IMR-90 (cell line): ENCODE measurements at regions not wholly inside any gene's neighbourhood (a gene's known extent, or its start where the extent isn't known, plus 50 kb on each side); places are given as distances from the start of the nearest gene placed in this dataset.

Experiments used
- ATAC-seq: fragments of 200-7000 bp; cut with Tn5 transposase; 2 replicates; pipeline ENCODE4 v1.9.1; 2020; ENCODE audit warnings: low read depth, mild to moderate bottlenecking, moderate library complexity
- BruUV-seq: library from RNA; stranded (reverse); fragments of 400-500 nt; replicated peaks from 2 replicates; lab custom pipeline; 2021; lab: Mats Ljungman, UMichigan
- CTCF ChIA-PET: fragments of 300-600 bp; formaldehyde crosslinking; extraction: SDS; loops from one replicate; lab custom pipeline; 2021; ENCODE audit warnings: antibody characterized with exemption; lab: Yijun Ruan, JAX
- POLR2A ChIA-PET: fragments of 300-600 bp; sonication (Branson Sonifier 250); formaldehyde crosslinking; loops from one replicate; lab custom pipeline; 2022; ENCODE audit warnings: antibody characterized with exemption; ENCODE audit not compliant: unreplicated experiment; lab: Charles Lee
- DNase-seq: peaks from one replicate; pipeline ENCODE4 v3.0.0; 2013
- H2AFZ ChIP-seq: replicated peaks from 2 replicates; pipeline ENCODE3; 2013; ENCODE audit warnings: low read length, mild to moderate bottlenecking; ENCODE audit not compliant: poor library complexity
- H2AK5ac ChIP-seq: 2 replicates; pipeline ENCODE4 v1.6.1; 2013; ENCODE audit warnings: low read depth, low read length, inconsistent platforms
- H2AK9ac ChIP-seq: replicated peaks from 2 replicates; pipeline ENCODE3; 2013; ENCODE audit warnings: mild to moderate bottlenecking, low read depth, low read length, moderate library complexity; ENCODE audit not compliant: poor library complexity
- H2BK120ac ChIP-seq: 2 replicates; pipeline ENCODE4 v1.6.1; 2013; ENCODE audit warnings: low read depth, low read length, inconsistent platforms
- H2BK15ac ChIP-seq: 3 replicates; pipeline ENCODE4 v1.6.1; 2013; ENCODE audit warnings: low read depth, low read length, inconsistent platforms
- H2BK20ac ChIP-seq: 2 replicates; pipeline ENCODE4 v1.6.1; 2013; ENCODE audit warnings: low read depth, mild to moderate bottlenecking, inconsistent platforms, low read length, moderate library complexity
- H2BK5ac ChIP-seq: 2 replicates; pipeline ENCODE4 v1.6.1; 2013; ENCODE audit warnings: mild to moderate bottlenecking, low read depth, low read length, inconsistent platforms; ENCODE audit not compliant: poor library complexity, severe bottlenecking
- H3K14ac ChIP-seq: replicated peaks from 2 replicates; pipeline ENCODE4 v1.6.1; 2013; ENCODE audit warnings: low read depth, low read length, inconsistent platforms
- H3K18ac ChIP-seq: 2 replicates; pipeline ENCODE4 v1.6.1; 2013; ENCODE audit warnings: low read depth, low read length, control low read depth
- H3K23ac ChIP-seq: 2 replicates; pipeline ENCODE4 v1.6.1; 2013; ENCODE audit warnings: low read depth, low read length, inconsistent platforms
- H3K27ac ChIP-seq: 2 replicates; pipeline ENCODE4 v1.5.1; 2013; ENCODE audit warnings: mild to moderate bottlenecking, control low read depth, low read length; ENCODE audit not compliant: insufficient read depth
- H3K27me3 ChIP-seq: 2 replicates; pipeline ENCODE4 v1.6.1; 2013; ENCODE audit warnings: low read length; ENCODE audit not compliant: control insufficient read depth, insufficient read depth
- H3K36me3 ChIP-seq: 2 replicates; pipeline ENCODE4 v1.6.1; 2013; ENCODE audit warnings: low read length, mixed read lengths; ENCODE audit not compliant: control insufficient read depth, insufficient read depth
- H3K4ac ChIP-seq: 2 replicates; pipeline ENCODE4 v1.6.1; 2013; ENCODE audit warnings: low read depth, low read length, inconsistent platforms
- H3K4me1 ChIP-seq: 2 replicates; pipeline ENCODE4 v1.6.1; 2013; ENCODE audit warnings: low read length, mixed read lengths; ENCODE audit not compliant: control insufficient read depth, insufficient read depth
- H3K4me2 ChIP-seq: 2 replicates; pipeline ENCODE4 v1.6.1; 2013; ENCODE audit warnings: low read depth, mild to moderate bottlenecking, control low read depth, low read length, moderate library complexity
- H3K4me3 ChIP-seq: 2 replicates; pipeline ENCODE4 v1.5.1; 2013; ENCODE audit warnings: low read depth, mild to moderate bottlenecking, control low read depth, low read length, moderate library complexity; ENCODE audit not compliant: insufficient read depth
- H3K56ac ChIP-seq: 2 replicates; pipeline ENCODE4 v1.6.1; 2013; ENCODE audit warnings: low read length, inconsistent platforms; ENCODE audit not compliant: insufficient read depth; ENCODE audit errors: extremely low read depth
- H3K79me1 ChIP-seq, 2 experiments: 2 replicates each; pipeline ENCODE4 v1.6.1; 2013; ENCODE audit warnings: low read length in 2 of 2, inconsistent platforms in 1 of 2, low read depth in 1 of 2
- H3K9ac ChIP-seq: 2 replicates; pipeline ENCODE4 v1.6.1; 2013; ENCODE audit warnings: low read depth, low read length, control low read depth
- H3K9me1 ChIP-seq: 2 replicates; pipeline ENCODE4 v1.6.1; 2013; ENCODE audit warnings: low read length, inconsistent platforms; ENCODE audit not compliant: insufficient read depth
- H3K9me3 ChIP-seq: 2 replicates; pipeline ENCODE4 v1.6.1; 2013; ENCODE audit warnings: low read length; ENCODE audit not compliant: control insufficient read depth, insufficient read depth
- H4K20me1 ChIP-seq: 2 replicates; pipeline ENCODE4 v1.6.1; 2013; ENCODE audit warnings: low read length, inconsistent platforms; ENCODE audit not compliant: insufficient read depth
- H4K5ac ChIP-seq: 2 replicates; pipeline ENCODE4 v1.6.1; 2013; ENCODE audit warnings: mild to moderate bottlenecking, low read depth, low read length, control low read depth
- H4K8ac ChIP-seq, 2 experiments: 2 replicates each; pipeline ENCODE4 v1.6.1; 2013; ENCODE audit warnings: low read depth in 2 of 2, low read length in 2 of 2, control low read depth in 1 of 2, inconsistent platforms in 1 of 2
- H4K91ac ChIP-seq: 2 replicates; pipeline ENCODE4 v1.6.1; 2013; ENCODE audit warnings: low read depth, low read length, inconsistent platforms; ENCODE audit not compliant: insufficient read depth
- BHLHE40 ChIP-seq: fragments of 150-350 bp; IDR thresholded peaks from 2 replicates; pipeline ENCODE4 v1.6.1; 2016; ENCODE audit warnings: mild to moderate bottlenecking, low read depth, low read length
- CEBPB ChIP-seq: IDR thresholded peaks from 2 replicates; pipeline ENCODE4 v1.6.1; 2012; ENCODE audit warnings: low read depth, low read length, improper control_type of control experiment
- MAFK ChIP-seq: IDR thresholded peaks from 2 replicates; pipeline ENCODE4 v1.6.1; 2012; ENCODE audit warnings: low read depth, low read length, improper control_type of control experiment
- MXI1 ChIP-seq: IDR thresholded peaks from 2 replicates; pipeline ENCODE4 v1.6.1; 2012; ENCODE audit warnings: low read depth, mild to moderate bottlenecking, low read length, moderate library complexity, borderline replicate concordance
- RAD21 ChIP-seq: IDR thresholded peaks from 2 replicates; pipeline ENCODE4 v1.6.1; 2012; ENCODE audit warnings: low read length, improper control_type of control experiment
- RCOR1 ChIP-seq: IDR thresholded peaks from 2 replicates; pipeline ENCODE4 v1.6.1; 2012; ENCODE audit warnings: mild to moderate bottlenecking, low read length, improper control_type of control experiment; ENCODE audit not compliant: insufficient replicate concordance
- SMC3 ChIP-seq: fragments of 150-350 bp; IDR thresholded peaks from 2 replicates; pipeline ENCODE4 v1.6.1; 2016; ENCODE audit warnings: low read depth, mild to moderate bottlenecking, antibody characterized with exemption, low read length, moderate library complexity
- WGBS, 2 experiments: methylation state at CpG; one replicate each; pipeline versions ENCODE4 v1.1.5 to v1.1.7; 2013; ENCODE audit warnings: missing lambda C conversion rate in 2 of 2; ENCODE audit not compliant: insufficient read length in 1 of 2; ENCODE audit errors: extremely low coverage in 2 of 2; 5-methylcytosine and 5-hydroxymethylcytosine counted together
- dilution Hi-C: fragments of 300-500 bp; cut with HindIII; formaldehyde crosslinking; loops from one replicate; pipeline ENCODE4 v1.14.3; 2018; ENCODE audit warnings: low sequenced_read_pairs; ENCODE audit not compliant: unreplicated experiment
- in situ Hi-C: fragments of 300-500 bp; cut with MboI; formaldehyde crosslinking; loops from 3 replicates; pipeline ENCODE4 v1.14.3; 2019; ENCODE audit warnings: low sequenced_read_pairs, inconsistent platforms, mixed read lengths
- intact Hi-C: fragments of 100-400 bp; cut with micrococcal nuclease; formaldehyde crosslinking; loops from 2 replicates; pipeline ENCODE4 v1.10.0; 2022
- TF ChIP-seq, protein P1 (sequence below): fragments of 150-350 bp; IDR thresholded peaks from 2 replicates; pipeline ENCODE4 v1.6.1; 2017; ENCODE audit warnings: mild to moderate bottlenecking, antibody characterized with exemption, low read length, low read depth

DNA sequence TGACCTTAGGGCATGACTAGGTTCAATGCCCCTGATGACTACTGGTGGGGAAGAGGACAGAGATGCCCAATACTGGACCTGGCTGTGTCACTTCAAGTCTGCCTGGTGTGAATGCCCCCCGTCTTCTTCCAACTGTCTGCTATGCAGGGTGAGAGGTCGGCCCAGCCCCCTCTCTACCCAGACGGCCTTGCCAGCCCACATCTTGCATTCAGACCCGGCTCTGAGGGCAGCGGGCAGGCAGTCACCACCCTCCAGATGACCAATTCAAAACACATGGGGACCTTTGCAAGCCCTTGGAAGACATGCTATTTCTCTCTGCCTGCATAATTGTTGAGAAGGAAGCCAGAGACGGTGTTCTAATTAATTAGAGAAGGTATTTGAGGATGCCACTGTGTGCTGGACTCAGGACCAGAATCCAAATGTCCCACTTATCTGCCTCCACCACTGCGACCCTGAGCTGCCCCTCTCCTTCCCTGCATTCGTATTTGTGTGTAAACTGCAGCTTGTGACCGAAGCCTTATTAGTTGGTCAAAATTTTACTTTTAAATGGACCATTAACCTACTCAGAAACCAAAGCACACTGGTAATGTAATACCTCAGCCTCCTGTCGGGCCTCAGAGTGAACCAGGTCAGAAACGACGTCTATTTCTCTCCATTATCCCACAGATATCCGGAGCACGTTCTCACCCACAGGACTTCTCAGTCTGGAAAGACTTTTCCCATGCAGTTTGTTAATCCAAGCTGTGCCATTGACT lies 407.0 kb downstream of the ZNF536 start:
- Histone ChIP-seq H3K4me2 (no peak overlapping the region), H3K9me1 (no peaks in the 10 kb centered on the region), H3K4me1 (no peaks in the 10 kb centered on the region), H3K18ac (no peak overlapping the region), H2AK5ac (no peak overlapping the region), H3K4me3 (no peak overlapping the region), H2AFZ (no peak overlapping the region), H4K20me1 (no peaks in the 10 kb centered on the region), H2BK20ac (no peak overlapping the region), H4K91ac (no peak overlapping the region), H3K9ac (no peak overlapping the region), H3K27ac (no peak overlapping the region), H4K8ac (no peak overlapping the region), H3K27me3 (no peaks in the 10 kb centered on the region), H3K36me3 (no peaks in the 10 kb centered on the region), H3K79me1 (no peaks in the 10 kb centered on the region), H3K4ac (no peak overlapping the region), H2AK9ac (no peak overlapping the region), H3K9me3 (no peaks in the 10 kb centered on the region), H3K23ac (no peak overlapping the region), H2BK120ac (no peak overlapping the region), H3K14ac (no peak overlapping the region), H2BK5ac (no peak overlapping the region), H3K56ac (no peak overlapping the region), H4K5ac (no peak overlapping the region), H2BK15ac (no peak overlapping the region)
- 14% methylated on average over 1 of the region's 14 CpGs; no CpG with 5 or more reads in 1 of the 2 experiments for WGBS, 2 experiments
- DNase-seq (no peak), ATAC-seq (no peak)
- ChIA-PET POLR2A (no interaction called here), CTCF (interaction anchor here (0.6 kb wide), 1 partner anchor 1230 kb away, joined by 3 read pairs; no protein-coding TSS in a partner anchor)
- intact Hi-C loops = no loop called here
- in situ Hi-C loops = no loop called here
- no TSS peak for BruUV-seq
- dilution Hi-C loops = no loop called here
- TF ChIP-seq SMC3 (no peak), RAD21 (no peak), BHLHE40 (no peak), RCOR1 (no peak), MXI1 (no peak), CEBPB (no peak), MAFK (no peak)
- TF ChIP-seq, protein P1, sequence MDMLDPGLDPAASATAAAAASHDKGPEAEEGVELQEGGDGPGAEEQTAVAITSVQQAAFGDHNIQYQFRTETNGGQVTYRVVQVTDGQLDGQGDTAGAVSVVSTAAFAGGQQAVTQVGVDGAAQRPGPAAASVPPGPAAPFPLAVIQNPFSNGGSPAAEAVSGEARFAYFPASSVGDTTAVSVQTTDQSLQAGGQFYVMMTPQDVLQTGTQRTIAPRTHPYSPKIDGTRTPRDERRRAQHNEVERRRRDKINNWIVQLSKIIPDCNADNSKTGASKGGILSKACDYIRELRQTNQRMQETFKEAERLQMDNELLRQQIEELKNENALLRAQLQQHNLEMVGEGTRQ = no peak
